ENCODE measurements at regions not wholly inside any gene's neighbourhood (a gene's known extent, or its start where the extent isn't known, plus 50 kb on each side); places are given as distances from the start of the nearest gene placed in this dataset.

GRCh38 chr1:221823561-221823960 lies 81.7 kb upstream of the DUSP10 start:
- no peak overlapping the region for H2BK120ac ChIP-seq (ENCODE audit: insufficient read depth, low read length, poor library complexity)
- no peak overlapping the region for H3K23ac ChIP-seq (ENCODE audit: low read length)
- no peak overlapping the region for H2BK5ac ChIP-seq (ENCODE audit: low read depth, low read length, poor library complexity)
- H2AFZ ChIP-seq (ENCODE audit: insufficient read depth, low read length, poor library complexity), result no peak overlapping the region
- H3K27ac ChIP-seq (ENCODE audit: low read depth, low read length), result no peak overlapping the region
- no peak overlapping the region for H2BK12ac ChIP-seq (ENCODE audit: low read length)
- no peak overlapping the region for H4K91ac ChIP-seq (ENCODE audit: low read depth, low read length)
- H4K8ac ChIP-seq (ENCODE audit: low read depth, low read length), result no peak overlapping the region
- H3K18ac ChIP-seq (ENCODE audit: low read length), result no peak overlapping the region
- H3K4me3 ChIP-seq (ENCODE audit: low read depth, low read length), result no peak overlapping the region
- H3K27me3 ChIP-seq (ENCODE audit: insufficient read depth, low read length), result no peaks in the 10 kb centered on the region
- H3K79me1 ChIP-seq (ENCODE audit: low read length), result peaks cover 2% of the 10 kb centered on the region
- DNase-seq, result no peak
- no peak overlapping the region for H3K14ac ChIP-seq (ENCODE audit: low read length)
- H3K4me2 ChIP-seq (ENCODE audit: low read length), result no peak overlapping the region
- H3K36me3 ChIP-seq (ENCODE audit: control insufficient read depth in 1 of 2, insufficient read depth in 2 of 2, low read length in 2 of 2), result no peaks in the 10 kb centered on the region
- no peak overlapping the region for H3K4ac ChIP-seq (ENCODE audit: low read depth, low read length)
- H3K9ac ChIP-seq (ENCODE audit: low read length), result no peak overlapping the region
- no CpG with 5 or more reads among the region's 1 CpG for WGBS (ENCODE audit: extremely low coverage, insufficient coverage, insufficient read length)
- H2AK5ac ChIP-seq (ENCODE audit: low read length), result no peak overlapping the region
- no peak overlapping the region for H4K12ac ChIP-seq (ENCODE audit: low read depth, low read length)
- H3K79me2 ChIP-seq (ENCODE audit: control insufficient read depth, insufficient read depth, low read length, poor library complexity), result no peaks in the 10 kb centered on the region
- H3K9me3 ChIP-seq (ENCODE audit: insufficient read depth, low read depth, low read length), result no peaks in the 10 kb centered on the region
- peaks cover 3 to 4% of the 10 kb centered on the region in 2 experiments for H3K4me1 ChIP-seq (ENCODE audit: control insufficient read depth in 1 of 2, insufficient read depth in 2 of 2, low read length in 2 of 2)

GRCh38 chr1:221823149-221823548 lies 81.3 kb upstream of the DUSP10 start:
- H2BK120ac ChIP-seq (ENCODE audit: insufficient read depth, low read length, poor library complexity), result no peak overlapping the region
- H4K91ac ChIP-seq (ENCODE audit: low read depth, low read length), result no peak overlapping the region
- H3K4me1 ChIP-seq (ENCODE audit: control insufficient read depth in 1 of 2, insufficient read depth in 2 of 2, low read length in 2 of 2), result peaks cover 3 to 4% of the 10 kb centered on the region in 2 experiments
- no peaks in the 10 kb centered on the region for H3K9me3 ChIP-seq (ENCODE audit: insufficient read depth, low read depth, low read length)
- H2BK5ac ChIP-seq (ENCODE audit: low read depth, low read length, poor library complexity), result no peak overlapping the region
- H3K79me1 ChIP-seq (ENCODE audit: low read length), result peaks cover 2% of the 10 kb centered on the region
- H4K8ac ChIP-seq (ENCODE audit: low read depth, low read length), result no peak overlapping the region
- no peak overlapping the region for H3K4me3 ChIP-seq (ENCODE audit: low read depth, low read length)
- no peak overlapping the region for H4K12ac ChIP-seq (ENCODE audit: low read depth, low read length)
- no peak overlapping the region for H2BK12ac ChIP-seq (ENCODE audit: low read length)
- H3K18ac ChIP-seq (ENCODE audit: low read length), result no peak overlapping the region
- no peak for DNase-seq
- H3K14ac ChIP-seq (ENCODE audit: low read length), result no peak overlapping the region
- no peaks in the 10 kb centered on the region for H3K36me3 ChIP-seq (ENCODE audit: control insufficient read depth in 1 of 2, insufficient read depth in 2 of 2, low read length in 2 of 2)
- H3K23ac ChIP-seq (ENCODE audit: low read length), result no peak overlapping the region
- H2AK5ac ChIP-seq (ENCODE audit: low read length), result no peak overlapping the region
- WGBS (ENCODE audit: extremely low coverage, insufficient coverage, insufficient read length), result no CpG with 5 or more reads among the region's 4 CpGs
- H3K27ac ChIP-seq (ENCODE audit: low read depth, low read length), result no peak overlapping the region
- no peak overlapping the region for H3K9ac ChIP-seq (ENCODE audit: low read length)
- H2AFZ ChIP-seq (ENCODE audit: insufficient read depth, low read length, poor library complexity), result no peak overlapping the region
- no peak overlapping the region for H3K4ac ChIP-seq (ENCODE audit: low read depth, low read length)
- no peaks in the 10 kb centered on the region for H3K79me2 ChIP-seq (ENCODE audit: control insufficient read depth, insufficient read depth, low read length, poor library complexity)
- H3K27me3 ChIP-seq (ENCODE audit: insufficient read depth, low read length), result no peaks in the 10 kb centered on the region
- no peak overlapping the region for H3K4me2 ChIP-seq (ENCODE audit: low read length)

DNA sequence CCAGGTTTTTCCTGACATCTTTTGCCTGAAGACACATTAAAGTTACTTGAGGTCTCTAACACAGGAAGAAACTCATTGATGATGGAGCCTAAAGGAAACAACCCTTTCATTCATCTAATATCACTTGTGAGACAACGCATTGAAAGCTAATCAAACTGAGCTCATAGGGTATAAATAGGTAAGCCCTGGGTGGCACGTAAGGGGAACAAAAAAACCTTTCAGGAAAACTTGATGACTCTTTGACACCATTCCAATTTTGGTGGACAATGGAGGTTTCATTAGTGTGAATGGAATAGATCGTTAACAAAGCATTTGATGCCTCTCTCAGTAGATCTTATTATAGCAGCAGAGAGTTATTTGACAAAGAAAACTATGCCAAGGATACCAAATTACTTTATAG lies 80.7 kb upstream of the DUSP10 start:
- no peak overlapping the region for H2BK5ac ChIP-seq (ENCODE audit: low read depth, low read length, poor library complexity)
- peaks cover 2% of the 10 kb centered on the region for H3K79me1 ChIP-seq (ENCODE audit: low read length)
- H3K9ac ChIP-seq (ENCODE audit: low read length), result no peak overlapping the region
- H4K12ac ChIP-seq (ENCODE audit: low read depth, low read length), result no peak overlapping the region
- no peak overlapping the region for H3K23ac ChIP-seq (ENCODE audit: low read length)
- no peak overlapping the region for H2AK5ac ChIP-seq (ENCODE audit: low read length)
- H2BK12ac ChIP-seq (ENCODE audit: low read length), result no peak overlapping the region
- H3K36me3 ChIP-seq (ENCODE audit: control insufficient read depth in 1 of 2, insufficient read depth in 2 of 2, low read length in 2 of 2), result no peaks in the 10 kb centered on the region
- no peak overlapping the region for H3K4me2 ChIP-seq (ENCODE audit: low read length)
- no peak for DNase-seq
- H3K4me1 ChIP-seq (ENCODE audit: control insufficient read depth in 1 of 2, insufficient read depth in 2 of 2, low read length in 2 of 2), result peaks cover 3 to 4% of the 10 kb centered on the region in 2 experiments
- no peak overlapping the region for H3K4ac ChIP-seq (ENCODE audit: low read depth, low read length)
- no peak overlapping the region for H3K27ac ChIP-seq (ENCODE audit: low read depth, low read length)
- no peak overlapping the region for H2BK120ac ChIP-seq (ENCODE audit: insufficient read depth, low read length, poor library complexity)
- no peaks in the 10 kb centered on the region for H3K27me3 ChIP-seq (ENCODE audit: insufficient read depth, low read length)
- no peak overlapping the region for H4K8ac ChIP-seq (ENCODE audit: low read depth, low read length)
- H3K79me2 ChIP-seq (ENCODE audit: control insufficient read depth, insufficient read depth, low read length, poor library complexity), result no peaks in the 10 kb centered on the region
- no peak overlapping the region for H3K4me3 ChIP-seq (ENCODE audit: low read depth, low read length)
- no CpG with 5 or more reads among the region's 3 CpGs for WGBS (ENCODE audit: extremely low coverage, insufficient coverage, insufficient read length)
- no peaks in the 10 kb centered on the region for H3K9me3 ChIP-seq (ENCODE audit: insufficient read depth, low read depth, low read length)
- no peak overlapping the region for H2AFZ ChIP-seq (ENCODE audit: insufficient read depth, low read length, poor library complexity)
- no peak overlapping the region for H3K18ac ChIP-seq (ENCODE audit: low read length)
- no peak overlapping the region for H3K14ac ChIP-seq (ENCODE audit: low read length)
- H4K91ac ChIP-seq (ENCODE audit: low read depth, low read length), result no peak overlapping the region

DNA sequence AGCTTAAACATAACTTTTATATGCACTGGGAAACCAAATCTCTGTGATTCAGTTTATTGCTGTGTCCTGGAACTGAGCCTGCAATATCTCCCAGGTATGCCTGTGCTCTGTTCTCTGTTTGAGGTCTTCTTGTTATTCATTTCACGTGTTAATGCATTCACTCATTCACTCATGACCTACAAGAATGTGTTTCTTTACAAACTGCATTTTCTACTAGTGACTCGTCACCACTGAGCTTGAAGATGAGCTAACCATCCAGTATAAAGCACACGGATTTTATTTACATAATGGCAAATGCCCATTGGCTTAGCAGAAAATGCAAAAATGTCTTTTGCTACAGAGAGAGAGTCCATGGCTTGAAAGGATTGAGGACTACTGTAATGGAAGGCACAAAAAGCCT lies 75.0 kb upstream of the DUSP10 start:
- no peaks in the 10 kb centered on the region for H3K36me3 ChIP-seq (ENCODE audit: control insufficient read depth in 1 of 2, insufficient read depth in 2 of 2, low read length in 2 of 2)
- no peaks in the 10 kb centered on the region for H3K9me3 ChIP-seq (ENCODE audit: insufficient read depth, low read depth, low read length)
- H2AFZ ChIP-seq (ENCODE audit: insufficient read depth, low read length, poor library complexity), result no peak overlapping the region
- no peak overlapping the region for H4K12ac ChIP-seq (ENCODE audit: low read depth, low read length)
- no peak overlapping the region for H2BK12ac ChIP-seq (ENCODE audit: low read length)
- H3K4me2 ChIP-seq (ENCODE audit: low read length), result no peak overlapping the region
- no peak overlapping the region for H3K4ac ChIP-seq (ENCODE audit: low read depth, low read length)
- no peak overlapping the region for H3K18ac ChIP-seq (ENCODE audit: low read length)
- no peak overlapping the region for H4K91ac ChIP-seq (ENCODE audit: low read depth, low read length)
- H3K27me3 ChIP-seq (ENCODE audit: insufficient read depth, low read length), result no peaks in the 10 kb centered on the region
- no peaks in the 10 kb centered on the region for H3K79me2 ChIP-seq (ENCODE audit: control insufficient read depth, insufficient read depth, low read length, poor library complexity)
- H3K23ac ChIP-seq (ENCODE audit: low read length), result no peak overlapping the region
- no peak overlapping the region for H2BK5ac ChIP-seq (ENCODE audit: low read depth, low read length, poor library complexity)
- H3K79me1 ChIP-seq (ENCODE audit: low read length), result no peaks in the 10 kb centered on the region
- no peak overlapping the region for H3K27ac ChIP-seq (ENCODE audit: low read depth, low read length)
- no CpG with 5 or more reads among the region's 3 CpGs for WGBS (ENCODE audit: extremely low coverage, insufficient coverage, insufficient read length)
- H3K4me3 ChIP-seq (ENCODE audit: low read depth, low read length), result no peak overlapping the region
- no peak overlapping the region for H4K8ac ChIP-seq (ENCODE audit: low read depth, low read length)
- H3K9ac ChIP-seq (ENCODE audit: low read length), result no peak overlapping the region
- DNase-seq, result peak; percentile 14 to 72
- no peak overlapping the region for H3K14ac ChIP-seq (ENCODE audit: low read length)
- no peak overlapping the region for H2AK5ac ChIP-seq (ENCODE audit: low read length)
- H3K4me1 ChIP-seq (ENCODE audit: control insufficient read depth in 1 of 2, insufficient read depth in 2 of 2, low read length in 2 of 2), result no peaks in the 10 kb centered on the region
- no peak overlapping the region for H2BK120ac ChIP-seq (ENCODE audit: insufficient read depth, low read length, poor library complexity)
